ENCODE measurements at regions not wholly inside any gene's neighbourhood (a gene's known extent, or its start where the extent isn't known, plus 50 kb on each side); places are given as distances from the start of the nearest gene placed in this dataset.

GRCh38 chr16:5467552-5467951 lies 370.0 kb upstream of the EEF2KMT start:
- intact Hi-C loops (cut with micrococcal nuclease): no loop called here
- DNase-seq (no peak), ATAC-seq (no peak)

GRCh38 chr16:5466551-5466950 lies 369.0 kb upstream of the EEF2KMT start:
- intact Hi-C loops (cut with micrococcal nuclease): no loop called here
- ATAC-seq (no peak), DNase-seq (no peak)

- no peak for DNase-seq
- intact Hi-C loops (cut with micrococcal nuclease): no loop called here
- no peak for ATAC-seq
Observed at GRCh38 chr16:5465714-5466113, 368.1 kb upstream of the EEF2KMT start.

GRCh38 chr16:5463820-5464219 lies 366.2 kb upstream of the EEF2KMT start:
- intact Hi-C loops (cut with micrococcal nuclease): no loop called here
- ATAC-seq (no peak), DNase-seq (no peak)

GRCh38 chr16:5461574-5461973 lies 364.0 kb upstream of the EEF2KMT start:
- no peak for DNase-seq
- intact Hi-C loops (cut with micrococcal nuclease): no loop called here
- no peak for ATAC-seq

- no peak for ATAC-seq
- intact Hi-C loops (cut with micrococcal nuclease): no loop called here
- DNase-seq: no peak
Observed at GRCh38 chr16:5461141-5461540, 363.5 kb upstream of the EEF2KMT start.

- intact Hi-C loops (cut with micrococcal nuclease): no loop called here
- ATAC-seq (no peak), DNase-seq (no peak)
Observed at GRCh38 chr16:5460701-5461100, 363.1 kb upstream of the EEF2KMT start.

GRCh38 chr16:5459863-5460262 lies 362.3 kb upstream of the EEF2KMT start:
- intact Hi-C loops (cut with micrococcal nuclease): no loop called here
- ATAC-seq: no peak
- DNase-seq: no peak

GRCh38 chr16:5455110-5455509 lies 357.5 kb upstream of the EEF2KMT start:
- DNase-seq: no peak
- ATAC-seq: no peak
- intact Hi-C loops (cut with micrococcal nuclease): no loop called here

GRCh38 chr16:5454349-5454748 lies 356.8 kb upstream of the EEF2KMT start:
- ATAC-seq: no peak
- intact Hi-C loops (cut with micrococcal nuclease): no loop called here
- DNase-seq: no peak

GRCh38 chr16:5451641-5452040 lies 354.0 kb upstream of the EEF2KMT start:
- DNase-seq (no peak), ATAC-seq (no peak)
- intact Hi-C loops (cut with micrococcal nuclease): no loop called here

GRCh38 chr16:5450409-5451104 lies 353.0 kb upstream of the EEF2KMT start:
- DNase-seq (no peak), ATAC-seq (no peak)
- intact Hi-C loops (cut with micrococcal nuclease): no loop called here

- intact Hi-C loops (cut with micrococcal nuclease): no loop called here
- ATAC-seq (no peak), DNase-seq (no peak)
Observed at GRCh38 chr16:5449901-5450300, 352.3 kb upstream of the EEF2KMT start.

- ATAC-seq (no peak), DNase-seq (no peak)
- intact Hi-C loops (cut with micrococcal nuclease): no loop called here
Observed at GRCh38 chr16:5448798-5449197, 351.2 kb upstream of the EEF2KMT start.

- DNase-seq (no peak), ATAC-seq (no peak)
- intact Hi-C loops (cut with micrococcal nuclease): no loop called here
Observed at GRCh38 chr16:5447734-5448133, 350.1 kb upstream of the EEF2KMT start.

GRCh38 chr16:5446623-5447240 lies 349.1 kb upstream of the EEF2KMT start:
- intact Hi-C loops (cut with micrococcal nuclease): no loop called here
- ATAC-seq (no peak), DNase-seq (no peak)

- ATAC-seq (no peak), DNase-seq (no peak)
- intact Hi-C loops (cut with micrococcal nuclease): no loop called here
Observed at GRCh38 chr16:5444189-5444588, 346.6 kb upstream of the EEF2KMT start.

- no peak for ATAC-seq
- intact Hi-C loops (cut with micrococcal nuclease): no loop called here
- no peak for DNase-seq
Observed at GRCh38 chr16:5442986-5443385, 345.4 kb upstream of the EEF2KMT start.

- DNase-seq: no peak
- intact Hi-C loops (cut with micrococcal nuclease): no loop called here
- ATAC-seq: no peak
Observed at GRCh38 chr16:5442054-5442453, 344.5 kb upstream of the EEF2KMT start.

- DNase-seq (no peak), ATAC-seq (no peak)
- intact Hi-C loops (cut with micrococcal nuclease): no loop called here
Observed at GRCh38 chr16:5438591-5438990, 341.0 kb upstream of the EEF2KMT start.

GRCh38 chr16:5433587-5433986 lies 336.0 kb upstream of the EEF2KMT start:
- intact Hi-C loops (cut with micrococcal nuclease): no loop called here
- no peak for DNase-seq
- ATAC-seq: no peak
